Central memory CD4-positive, alpha-beta T cell (primary cell): ENCODE measurements at regions not wholly inside any gene's neighbourhood (a gene's known extent, or its start where the extent isn't known, plus 50 kb on each side); places are given as distances from the start of the nearest gene placed in this dataset.
A peak's percentile ranks its signal among the peaks of the same experiment; 100 is the strongest.

Source experiments
- DNase-seq: peaks from one replicate; pipeline ENCODE4 v3.0.0; 2022

DNA sequence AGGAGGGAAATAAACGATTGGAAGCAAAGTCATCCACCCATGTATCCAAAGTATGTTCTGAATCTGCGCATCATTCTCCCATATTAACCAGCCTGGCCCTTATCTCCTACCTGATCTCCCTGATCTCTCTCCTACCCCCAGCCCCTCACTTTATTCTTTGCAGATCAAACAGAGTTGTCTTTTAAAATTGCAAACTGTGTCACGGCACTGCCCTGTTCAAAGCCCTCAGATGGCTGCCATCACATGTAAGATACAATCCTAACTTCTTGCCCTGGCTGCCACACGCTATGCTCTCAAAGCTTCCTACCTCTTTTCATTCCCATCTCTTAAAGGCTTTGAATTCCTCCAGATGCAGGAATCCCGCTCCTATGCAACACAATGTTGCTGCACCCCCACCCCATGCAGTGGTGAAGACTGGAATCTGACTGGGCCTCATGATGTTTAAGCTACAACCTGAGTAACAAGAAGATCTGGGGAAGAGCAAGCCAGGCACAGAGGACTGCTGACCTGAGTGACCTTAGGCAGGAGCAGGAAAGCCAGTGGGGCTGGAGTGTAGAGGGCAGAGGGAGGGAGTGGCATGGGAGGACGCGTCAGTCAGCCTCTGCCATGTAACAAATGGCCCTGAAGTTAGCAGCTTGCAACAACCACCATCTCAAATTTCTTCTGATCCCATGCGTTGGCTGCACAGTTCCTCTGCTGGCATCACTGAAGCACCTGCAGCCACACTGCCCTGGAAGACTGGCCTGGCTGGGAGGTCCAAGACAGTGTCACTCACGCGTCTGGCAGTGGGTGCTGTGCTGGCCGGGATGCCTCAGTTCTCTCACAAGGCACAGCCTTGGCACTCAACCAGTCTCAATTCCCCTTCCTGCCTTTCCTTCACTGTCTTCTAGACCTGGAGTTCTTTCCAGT lies 382.8 kb downstream of the BCL11B start:
- DNase-seq = no peak

DNA sequence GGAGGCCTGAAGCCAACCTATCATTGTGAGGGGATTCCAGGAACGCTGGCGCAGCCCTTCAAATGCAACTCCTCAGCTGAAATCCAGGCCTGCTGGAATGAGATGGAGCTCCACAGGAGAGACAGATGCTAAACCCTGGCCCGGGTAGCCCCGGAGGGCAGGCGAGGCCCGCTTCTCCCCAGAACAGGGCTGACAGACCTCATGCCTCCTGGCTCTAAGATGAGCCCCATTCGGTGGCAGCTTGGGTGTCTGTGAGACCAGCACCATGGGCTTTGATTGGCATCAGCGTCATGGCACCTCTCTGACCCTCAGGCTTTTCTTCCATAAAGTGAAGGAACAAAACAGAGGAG lies 382.2 kb downstream of the BCL11B start:
- DNase-seq = no peak

DNA sequence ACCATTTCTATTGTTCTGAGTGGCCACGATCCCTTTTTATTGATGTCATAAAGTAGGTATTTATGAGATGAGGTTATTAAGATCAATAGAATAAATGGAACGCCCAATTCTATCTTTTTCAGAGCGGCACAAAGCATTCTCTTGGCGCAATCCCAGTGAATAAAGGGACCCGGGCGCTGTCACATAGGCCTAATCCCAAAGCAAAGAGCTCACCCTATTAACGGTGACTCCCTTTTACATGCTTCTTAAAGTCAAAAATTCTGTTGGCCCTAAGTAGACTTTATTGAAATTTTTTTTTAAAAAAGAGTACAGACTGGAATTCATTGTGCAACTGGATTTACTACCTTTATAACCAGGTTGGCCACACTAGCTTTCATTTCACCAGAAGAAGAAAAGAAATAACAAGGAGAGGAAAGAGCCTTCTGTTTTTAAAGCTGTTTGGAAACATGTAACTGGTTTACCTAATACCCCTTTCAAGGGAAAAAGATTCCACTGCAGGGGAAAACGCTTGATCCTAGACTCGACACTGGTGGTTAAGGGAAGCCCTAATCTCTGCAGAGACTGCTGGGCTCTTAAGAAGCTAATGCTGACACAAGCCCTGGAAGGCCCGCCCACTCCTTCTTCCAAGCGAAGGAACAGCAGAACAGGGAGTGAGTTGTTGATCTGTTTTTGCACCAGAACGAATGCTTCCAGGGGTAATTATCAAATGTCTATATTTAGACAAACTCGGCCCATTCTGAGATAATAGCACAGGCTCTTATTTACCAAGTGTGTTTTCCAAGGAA lies 381.2 kb downstream of the BCL11B start:
- no peak for DNase-seq

DNA sequence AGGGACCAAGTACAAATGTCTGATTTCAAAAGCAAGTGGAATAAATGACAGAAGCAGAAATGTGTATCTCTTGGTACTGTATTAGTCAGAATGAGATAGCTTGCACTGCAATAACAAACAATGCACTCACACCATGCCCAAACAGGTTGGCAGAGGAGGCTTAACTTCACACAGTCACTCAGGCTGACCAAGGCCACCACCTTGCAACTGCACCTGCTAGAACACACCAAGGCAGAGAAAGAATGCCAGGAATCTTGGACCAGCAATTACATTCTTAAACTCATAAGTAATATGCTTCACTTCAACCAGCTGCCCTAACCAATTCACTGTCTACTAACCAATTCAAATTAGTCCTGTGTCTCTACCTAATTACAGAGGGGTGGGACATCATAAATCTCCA lies 378.3 kb downstream of the BCL11B start:
- no peak for DNase-seq

DNA sequence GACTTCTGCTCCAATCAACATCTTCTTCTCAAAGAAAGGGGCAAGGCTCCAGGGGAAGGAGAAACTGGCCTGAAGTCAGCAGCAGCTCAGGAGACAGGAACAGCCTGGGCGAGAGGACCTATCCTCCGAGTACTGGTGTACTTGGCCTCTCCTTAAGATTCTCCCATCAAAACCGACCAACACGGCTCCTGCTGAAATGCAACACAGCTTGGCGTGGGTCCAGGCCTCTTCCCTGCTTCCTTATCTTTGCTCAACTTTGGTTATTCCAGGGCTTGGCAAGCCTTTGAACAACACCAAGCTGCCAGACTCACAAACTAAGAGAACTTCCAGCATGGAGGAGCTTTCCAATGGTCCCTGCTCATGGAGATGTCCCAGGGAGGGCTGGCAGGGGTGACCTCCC lies 377.4 kb downstream of the BCL11B start:
- no peak for DNase-seq

DNA sequence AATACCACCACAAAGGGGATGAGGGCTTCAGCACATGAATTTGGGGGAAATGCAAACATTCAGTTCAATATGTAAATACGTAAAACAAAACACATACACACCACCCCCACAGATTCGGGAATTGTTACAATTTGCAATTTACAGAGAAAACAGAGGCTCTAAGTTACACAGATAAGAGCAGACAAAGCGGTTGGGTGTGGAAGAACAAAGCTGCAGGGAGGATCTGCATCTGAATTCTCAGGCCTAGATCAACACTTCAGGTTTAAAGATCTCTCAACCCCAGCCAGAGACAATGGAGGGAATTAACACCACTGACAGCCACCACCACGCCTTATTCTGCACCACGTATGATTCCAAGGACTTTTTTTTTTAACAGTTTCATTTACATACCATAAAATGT lies 375.5 kb downstream of the BCL11B start:
- DNase-seq = no peak

DNA sequence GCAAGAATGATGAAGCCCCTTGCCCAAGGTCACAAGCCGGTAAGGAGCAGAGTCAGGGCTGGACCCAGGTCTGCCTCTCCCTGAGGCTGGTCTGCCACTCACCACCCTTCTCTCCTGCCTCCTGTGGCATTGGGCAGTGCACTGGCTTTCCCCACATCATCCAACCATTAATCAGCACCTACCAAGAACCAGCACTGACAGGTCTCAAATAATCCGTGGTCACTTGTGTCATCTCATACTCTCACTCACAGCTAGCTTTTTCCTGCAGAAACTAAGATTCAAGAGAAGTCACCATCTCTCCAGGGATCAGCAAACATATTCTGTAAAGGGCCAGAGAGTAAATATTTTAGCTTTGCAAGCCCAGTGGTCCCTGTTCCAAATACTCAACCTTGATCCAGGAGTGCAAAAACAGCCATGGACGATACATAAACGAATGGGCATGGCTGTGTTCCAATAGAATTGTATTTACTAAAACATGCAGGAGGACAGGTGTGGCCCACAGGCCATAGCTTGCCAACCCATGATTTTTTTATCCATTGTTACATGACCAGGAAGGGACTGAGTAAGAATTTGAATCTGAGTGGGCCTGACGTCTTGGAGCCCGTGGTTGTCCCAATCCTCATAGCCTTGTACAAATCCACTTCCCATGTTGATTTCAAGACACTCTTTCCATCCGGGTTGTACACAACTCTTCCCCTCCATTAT lies 374.2 kb downstream of the BCL11B start:
- DNase-seq = no peak

DNA sequence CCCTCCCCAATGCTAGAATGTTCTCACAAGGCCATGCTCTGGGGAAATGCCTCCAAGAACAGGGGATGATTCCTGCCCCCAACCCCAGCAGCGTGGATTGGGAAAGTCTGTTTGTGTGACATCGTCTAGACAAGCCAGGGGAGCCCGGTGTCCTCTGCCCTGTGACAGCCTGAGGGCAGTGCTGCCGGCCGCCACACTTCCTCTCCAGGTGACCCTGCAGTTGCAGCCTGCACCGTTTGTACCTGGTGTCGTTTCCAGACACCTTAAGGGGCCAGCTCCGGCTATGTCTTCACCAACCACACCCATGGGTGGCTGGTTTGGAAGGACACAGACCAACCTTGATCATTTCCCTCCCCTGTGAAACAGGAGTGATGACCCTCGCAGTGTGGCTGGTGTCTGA lies 372.6 kb downstream of the BCL11B start:
- no peak for DNase-seq

DNA sequence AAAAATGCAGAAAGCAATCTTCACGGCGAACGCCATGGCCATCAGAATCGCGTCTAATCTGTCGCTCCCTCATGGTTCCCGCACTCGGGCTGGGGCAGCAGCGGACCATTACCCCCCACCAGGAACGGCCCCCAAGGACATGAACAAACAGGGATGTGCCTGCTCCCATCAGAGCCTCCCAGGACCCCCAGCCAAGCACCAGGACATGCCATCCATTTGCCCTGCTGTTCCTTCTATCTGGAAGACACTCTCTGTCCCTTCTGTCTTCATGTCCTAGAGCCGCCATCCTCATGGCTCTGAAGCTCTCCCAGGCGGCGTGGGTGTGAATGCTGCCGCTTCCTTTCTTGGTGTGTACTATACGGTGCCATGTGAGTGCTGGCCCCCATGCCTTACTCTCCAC lies 371.8 kb downstream of the BCL11B start:
- no peak for DNase-seq

DNA sequence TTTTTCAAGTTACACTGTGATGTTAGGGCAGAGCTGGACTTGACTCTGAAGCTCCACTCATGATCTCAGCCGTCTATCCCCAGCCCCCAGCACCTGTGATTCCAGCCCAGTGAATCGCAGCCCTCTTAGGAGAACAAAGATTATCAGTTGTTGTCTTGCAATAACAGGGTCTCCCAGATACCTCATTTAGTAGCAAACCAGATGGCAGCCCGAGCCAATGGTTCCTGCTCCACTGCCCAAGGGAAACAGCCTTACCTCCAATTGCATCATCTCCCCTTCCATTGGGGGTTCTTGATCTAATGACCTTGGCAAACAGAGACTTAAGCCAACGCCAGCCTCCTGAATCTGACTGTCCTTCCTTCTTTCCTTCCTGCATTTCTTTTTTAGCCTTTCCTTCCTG lies 371.2 kb downstream of the BCL11B start:
- DNase-seq = no peak

DNA sequence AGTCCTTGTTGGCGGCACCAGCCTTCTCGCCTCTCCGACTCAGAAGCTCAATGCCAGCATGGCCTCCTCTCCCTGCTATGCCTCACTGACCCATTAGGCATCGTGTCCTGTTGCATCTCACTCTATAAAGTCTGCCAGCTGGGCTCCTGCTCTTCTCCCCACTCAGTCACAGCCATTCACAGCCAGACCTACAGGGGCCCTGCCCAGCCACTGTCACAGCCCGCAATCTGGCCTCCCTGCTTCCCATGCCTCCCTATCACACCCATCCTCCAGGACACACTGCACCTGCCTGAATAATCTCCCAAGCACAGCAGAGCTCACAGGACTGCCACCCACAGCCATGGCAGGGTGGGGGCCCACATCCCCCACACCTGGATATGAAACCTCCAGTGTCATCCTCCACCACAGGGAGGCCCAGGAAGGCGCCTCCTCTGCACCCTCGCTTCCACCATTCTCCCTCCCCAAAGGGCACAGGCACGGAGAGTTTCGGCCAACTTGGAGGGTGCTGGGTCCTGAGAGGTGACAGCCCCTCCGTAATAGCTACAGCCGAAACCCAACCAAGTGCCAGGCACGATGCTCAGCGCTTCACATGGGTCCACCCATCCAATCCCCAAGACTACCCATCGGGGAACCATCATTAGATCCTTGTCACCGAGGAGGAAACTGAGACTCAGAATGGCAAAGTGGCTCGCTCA lies 370.3 kb downstream of the BCL11B start:
- no peak for DNase-seq

DNA sequence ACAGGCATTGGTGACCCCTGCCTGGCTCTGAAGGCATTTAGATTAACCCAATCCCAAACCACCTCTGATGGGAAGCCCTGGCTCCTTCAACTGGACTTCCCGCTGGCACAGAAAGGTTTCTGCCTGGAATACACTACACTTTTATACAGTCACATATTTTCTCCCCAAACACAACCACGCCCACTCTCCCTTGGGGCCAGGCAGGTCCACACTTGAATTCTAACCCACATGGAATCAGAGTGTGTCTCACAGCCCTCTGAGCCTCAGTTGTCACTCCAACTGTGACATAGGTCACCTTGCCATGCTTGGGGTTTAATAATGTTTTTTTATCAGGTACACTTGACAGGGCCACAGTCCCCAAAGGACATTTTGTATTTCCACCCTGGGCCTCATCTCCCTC lies 368.6 kb downstream of the BCL11B start:
- no peak for DNase-seq

DNA sequence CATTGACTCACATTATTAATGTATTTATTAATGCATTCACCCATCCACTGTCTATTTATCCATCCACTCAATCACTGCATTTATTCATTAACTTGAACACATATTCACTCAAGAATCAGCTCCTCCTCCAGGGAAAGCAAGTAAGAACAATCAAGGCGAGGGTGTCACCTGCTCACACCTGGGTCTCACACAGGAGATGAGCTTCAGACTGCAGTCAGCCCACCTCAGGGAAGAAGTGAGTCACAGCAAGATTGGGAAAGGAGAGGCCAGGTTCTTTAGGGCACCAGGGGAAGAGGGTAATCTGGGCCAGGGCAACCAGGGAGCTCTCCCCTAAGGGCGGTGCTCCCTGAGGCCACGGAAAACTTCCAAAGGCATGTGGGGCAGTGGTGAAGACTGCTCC lies 367.3 kb downstream of the BCL11B start:
- no peak for DNase-seq

DNA sequence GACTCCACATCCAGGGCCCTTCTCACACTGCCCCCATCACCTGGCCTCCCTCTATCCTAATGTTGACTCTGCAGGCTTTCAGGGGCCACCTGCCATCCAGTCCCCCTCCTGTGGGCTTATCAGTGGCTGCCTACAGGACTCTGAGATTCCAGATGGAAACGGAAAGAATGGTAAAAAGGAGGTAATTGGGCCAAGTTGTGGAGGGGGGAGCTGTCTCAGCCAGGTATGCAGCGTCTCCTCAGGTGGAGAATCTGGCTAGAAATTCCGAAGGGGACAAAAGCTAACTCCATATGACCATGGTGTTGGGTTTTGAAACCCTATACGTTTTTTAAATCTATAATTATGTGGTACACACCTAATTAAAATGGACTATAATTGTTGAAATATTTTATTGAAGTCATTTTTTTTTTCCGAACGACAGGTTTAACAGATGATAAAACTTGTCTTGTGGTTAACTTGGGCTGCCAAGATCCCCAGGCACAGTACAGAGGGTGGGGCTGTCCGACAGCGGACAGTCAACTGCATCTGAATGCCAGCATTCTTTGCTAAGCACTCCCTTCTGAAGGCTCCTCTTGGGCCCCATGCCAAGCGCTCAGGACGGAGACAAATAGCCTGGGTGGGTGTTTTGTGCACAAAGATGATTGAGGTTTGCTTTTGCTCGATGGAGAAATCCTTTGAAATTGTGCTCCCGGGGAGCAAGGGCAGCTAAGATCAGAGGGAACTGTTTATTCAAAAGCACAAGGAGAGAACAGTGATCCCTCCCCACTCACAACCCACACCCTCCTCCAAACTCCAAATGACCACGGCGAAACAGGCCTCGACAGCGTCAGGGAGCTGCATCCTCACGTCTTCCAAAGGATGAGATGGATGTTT lies 365.6 kb downstream of the BCL11B start:
- no peak for DNase-seq

DNA sequence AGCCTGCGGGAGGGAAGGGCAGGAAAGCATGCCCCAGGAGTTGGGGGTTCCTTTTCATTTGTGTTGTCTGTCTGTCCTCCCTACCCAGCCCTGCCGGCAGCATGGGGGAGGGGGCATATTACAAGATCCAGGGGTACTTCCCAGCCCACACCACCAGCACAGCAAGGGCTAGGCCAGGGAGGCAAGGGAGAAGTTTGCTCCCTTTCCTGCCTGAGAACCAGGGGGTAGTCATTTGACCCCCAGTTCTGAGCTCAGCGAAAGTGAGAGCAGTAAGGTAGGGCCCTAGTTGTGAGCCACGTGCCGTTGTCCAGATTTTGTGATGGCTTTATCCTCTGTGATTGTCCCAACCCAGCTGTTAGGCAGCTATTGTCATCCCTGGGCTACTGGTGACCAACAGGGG lies 364.7 kb downstream of the BCL11B start:
- no peak for DNase-seq

DNA sequence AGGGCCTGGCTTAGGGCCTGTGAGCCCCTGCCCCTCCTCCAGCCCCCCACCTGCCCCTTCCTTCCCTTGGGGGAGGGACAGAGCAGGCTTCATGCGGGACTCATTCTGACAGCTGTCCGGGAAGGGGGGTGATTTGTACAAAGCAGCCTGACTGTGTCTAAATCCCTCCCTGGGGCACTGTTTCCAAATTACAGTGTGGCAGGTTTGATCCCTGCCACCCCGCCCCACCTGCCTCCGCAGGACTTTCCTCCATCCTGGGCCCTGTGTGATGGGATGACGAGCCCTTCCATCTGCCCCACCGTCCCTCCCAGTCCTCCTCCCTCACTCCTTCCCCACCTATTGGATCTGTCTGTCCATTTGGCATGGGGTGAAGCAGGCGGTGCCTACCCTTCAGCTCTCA lies 363.9 kb downstream of the BCL11B start:
- no peak for DNase-seq

DNA sequence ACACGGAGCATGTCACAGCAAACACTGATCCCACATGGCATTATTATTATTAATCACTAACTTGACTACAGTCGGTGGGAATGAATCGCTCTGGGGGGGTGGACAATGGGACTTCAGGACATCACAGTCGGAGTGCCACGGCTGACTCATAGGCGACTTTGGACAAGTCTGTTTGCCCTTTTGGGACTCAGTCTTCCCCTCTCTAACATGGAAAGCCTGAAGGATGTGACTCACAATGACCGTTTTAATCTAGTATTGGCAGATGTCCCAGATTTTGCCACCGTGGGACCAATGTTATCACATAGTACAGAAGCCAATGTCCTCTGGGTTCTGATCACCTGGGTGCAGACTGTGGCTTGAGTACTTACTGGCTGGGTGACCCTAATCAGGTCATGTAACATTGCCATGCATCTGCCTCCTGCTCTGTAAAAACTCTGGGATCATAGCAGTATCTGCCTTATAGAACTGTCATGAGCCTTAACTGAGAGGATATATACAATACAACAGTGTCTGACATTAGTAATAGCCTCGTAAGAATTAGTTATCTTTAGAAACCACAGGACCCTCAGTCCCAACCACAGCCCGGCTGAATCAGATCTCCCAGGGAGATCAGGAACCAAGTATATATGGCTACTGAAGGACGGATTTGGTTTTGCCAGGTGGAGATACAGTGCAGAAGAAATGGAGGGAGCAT lies 362.6 kb downstream of the BCL11B start:
- DNase-seq = no peak

DNA sequence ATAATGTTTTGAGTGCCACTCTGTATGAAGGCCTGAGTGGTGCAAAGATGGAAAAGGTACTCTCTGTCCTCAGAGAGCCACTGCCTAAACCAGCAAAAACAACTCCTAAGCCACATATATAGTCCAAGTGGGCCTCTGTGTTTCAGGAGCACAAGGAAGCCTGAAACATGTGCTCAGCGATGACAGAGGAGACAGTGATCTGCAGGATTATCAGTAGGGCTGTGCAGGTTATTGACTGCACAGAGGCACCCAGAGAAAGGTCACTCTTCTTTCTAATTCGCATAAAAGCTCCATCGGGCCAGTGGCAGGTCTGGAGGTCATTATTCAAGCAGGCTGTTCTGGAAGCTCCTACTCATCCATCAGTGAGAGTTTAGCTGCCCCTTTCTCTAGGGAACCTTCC lies 361.9 kb downstream of the BCL11B start:
- no peak for DNase-seq

DNA sequence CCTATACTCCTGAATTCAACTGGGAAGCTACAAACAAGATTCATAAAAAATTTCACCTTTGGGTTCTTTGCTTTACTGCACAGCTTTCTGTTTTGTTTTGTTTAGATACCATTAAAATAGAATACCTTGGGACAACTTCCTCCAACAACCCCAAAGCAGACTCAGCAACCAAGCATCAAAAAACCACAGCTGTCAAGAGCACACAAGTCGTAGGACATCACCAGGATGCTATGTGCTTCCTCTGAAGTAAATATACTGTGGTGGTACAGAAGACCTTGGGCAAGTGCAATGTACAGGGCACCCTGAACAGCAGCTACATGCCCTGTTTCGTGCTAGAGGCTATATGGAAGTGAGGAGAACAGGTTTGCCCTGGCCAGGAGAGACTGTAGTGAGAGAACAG lies 359.3 kb downstream of the BCL11B start:
- peak; percentile 28 for DNase-seq

DNA sequence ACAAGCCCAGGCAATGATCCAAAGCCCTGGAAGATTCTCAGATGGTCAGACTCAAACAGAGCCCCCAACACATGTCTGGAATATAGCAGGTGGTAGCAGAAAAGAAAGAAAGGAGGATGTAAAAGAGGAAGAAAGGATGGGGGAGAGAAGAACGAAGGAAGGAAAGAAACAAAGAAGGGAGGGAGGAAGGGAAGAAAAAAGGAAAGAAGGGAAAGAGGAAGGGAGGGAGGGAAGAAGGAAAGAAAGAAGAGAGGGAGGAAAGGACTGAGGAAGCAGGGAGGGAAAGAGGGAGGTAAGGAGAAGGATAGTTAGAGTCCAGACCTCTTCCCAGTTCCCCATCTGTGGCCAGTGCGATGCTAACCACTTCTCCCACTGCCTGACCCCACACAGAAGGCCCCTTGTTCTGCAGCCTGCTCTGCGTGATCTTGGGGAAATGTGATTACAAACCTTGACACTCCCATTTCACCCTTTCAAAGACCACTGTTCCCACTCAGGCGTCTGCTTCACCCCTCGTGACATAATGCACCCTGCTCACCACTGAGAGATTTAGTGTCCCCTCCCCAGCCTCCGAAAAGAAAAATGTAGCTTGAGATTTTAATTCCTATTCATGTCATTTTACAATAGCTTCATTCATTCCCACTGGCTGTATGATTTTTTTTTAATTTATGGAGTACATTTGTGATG lies 357.9 kb downstream of the BCL11B start:
- DNase-seq = no peak

DNA sequence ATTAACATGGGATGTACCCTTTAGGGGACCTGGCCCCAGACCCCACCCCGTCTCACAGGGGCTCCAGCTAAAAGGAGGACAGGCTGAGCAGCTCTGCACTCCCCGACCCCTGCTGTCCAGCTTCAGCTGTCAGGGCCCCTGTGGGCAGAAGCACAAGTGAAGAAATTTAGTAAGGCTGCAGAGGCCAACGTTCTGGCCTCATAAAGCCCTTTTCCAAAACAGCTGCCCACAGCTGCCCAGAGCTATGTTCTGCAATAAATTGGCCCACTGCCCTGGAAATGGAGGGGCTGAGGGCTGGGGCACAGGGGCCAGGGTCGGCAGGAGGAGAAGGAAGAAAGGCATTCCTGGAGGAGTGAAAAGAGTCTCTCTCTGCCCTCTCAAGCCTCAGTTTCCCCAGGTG lies 357.1 kb downstream of the BCL11B start:
- no peak for DNase-seq
